Breast epithelium (tissue), 4 donors: ENCODE measurements at regions not wholly inside any gene's neighbourhood (a gene's known extent, or its start where the extent isn't known, plus 50 kb on each side); places are given as distances from the start of the nearest gene placed in this dataset.
A peak's percentile ranks its signal among the peaks of the same experiment; 100 is the strongest.

ENCODE experiments used
- DNase-seq, 2 donors: peaks; one replicate each; pipeline ENCODE4 v3.0.0-alpha.2; 2019; ENCODE audit warnings: low spot score in 2 of 2
- H3K27ac ChIP-seq, 2 donors: fragments of 200-600 bp; sonication (generic) in 1 of 2; one replicate each; pipeline ENCODE4 v1.5.1; 2016 to 2019; ENCODE audit warnings: mild to moderate bottlenecking in 1 of 2
- H3K27me3 ChIP-seq, 2 donors: fragments of 200-600 bp; sonication (generic) in 1 of 2; one replicate each; pipeline versions ENCODE4 v1.5.1 to v1.6.0; 2017 to 2019; ENCODE audit warnings: control low read depth in 1 of 2, mild to moderate bottlenecking in 1 of 2
- H3K36me3 ChIP-seq: fragments of 200-600 bp; one replicate; pipeline ENCODE4 v1.5.1; 2019
- H3K4me1 ChIP-seq, 2 donors: fragments of 200-600 bp; sonication (generic); one replicate each; pipeline ENCODE4 v1.5.1; 2016 to 2019; ENCODE audit warnings: control low read depth in 1 of 2
- H3K4me3 ChIP-seq, 3 donors: fragments of 200-600 bp; sonication (generic); 1 replicate in 2 of 3; 2 replicates in 1 of 3; pipeline ENCODE4 v1.5.1; 2016 to 2019; ENCODE audit warnings: mild to moderate bottlenecking in 3 of 3, moderate library complexity in 2 of 3
- H3K9me3 ChIP-seq, 2 donors: fragments of 200-600 bp; sonication (generic) in 1 of 2; one replicate each; pipeline ENCODE4 v1.5.1; 2016 to 2019; ENCODE audit warnings: control low read depth in 1 of 2
- POLR2A ChIP-seq: fragments of 450-650 bp; IDR thresholded peaks from one replicate; pipeline ENCODE4 v1.6.1; 2016; ENCODE audit warnings: antibody characterized with exemption, mild to moderate bottlenecking, moderate library complexity
- POLR2AphosphoS5 ChIP-seq, 3 donors: sonication (generic); formaldehyde crosslinking; IDR thresholded peaks; one replicate each; pipeline ENCODE4 v1.6.1; 2017; ENCODE audit warnings: antibody characterized with exemption in 3 of 3
- intact Hi-C: fragments of 100-400 bp; cut with DNase I; formaldehyde crosslinking; loops from one replicate; pipeline ENCODE4 v1.15.1; 2023; ENCODE audit warnings: low total_unique reads
- TF ChIP-seq, protein P1 (sequence below), 3 donors: fragments of 450-650 bp; IDR thresholded peaks; one replicate each; pipeline ENCODE4 v1.5.1; 2016 to 2017; ENCODE audit warnings: antibody characterized with exemption in 3 of 3, mild to moderate bottlenecking in 3 of 3, moderate library complexity in 3 of 3

DNA sequence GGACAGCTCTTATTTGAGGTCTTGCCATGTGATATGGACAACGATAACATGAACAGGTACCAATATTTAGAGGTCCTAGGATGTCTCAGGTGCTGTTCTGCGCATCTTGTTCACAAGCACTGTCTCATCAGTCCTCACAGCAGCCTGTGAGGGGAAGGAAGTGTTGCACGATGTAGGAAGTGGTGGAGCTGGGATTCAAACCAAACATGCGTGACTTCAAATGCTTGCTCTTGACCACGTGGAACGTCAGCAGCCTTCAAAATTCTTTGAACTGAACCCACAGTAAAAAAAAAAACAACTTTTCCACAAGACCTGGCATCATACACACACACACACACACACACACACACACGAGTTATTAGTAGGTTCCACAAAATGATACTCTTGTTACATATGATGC is 153.4 kb upstream of the SMAD3 start:
- intact Hi-C loops = no loop called here
- TF ChIP-seq, protein P1, sequence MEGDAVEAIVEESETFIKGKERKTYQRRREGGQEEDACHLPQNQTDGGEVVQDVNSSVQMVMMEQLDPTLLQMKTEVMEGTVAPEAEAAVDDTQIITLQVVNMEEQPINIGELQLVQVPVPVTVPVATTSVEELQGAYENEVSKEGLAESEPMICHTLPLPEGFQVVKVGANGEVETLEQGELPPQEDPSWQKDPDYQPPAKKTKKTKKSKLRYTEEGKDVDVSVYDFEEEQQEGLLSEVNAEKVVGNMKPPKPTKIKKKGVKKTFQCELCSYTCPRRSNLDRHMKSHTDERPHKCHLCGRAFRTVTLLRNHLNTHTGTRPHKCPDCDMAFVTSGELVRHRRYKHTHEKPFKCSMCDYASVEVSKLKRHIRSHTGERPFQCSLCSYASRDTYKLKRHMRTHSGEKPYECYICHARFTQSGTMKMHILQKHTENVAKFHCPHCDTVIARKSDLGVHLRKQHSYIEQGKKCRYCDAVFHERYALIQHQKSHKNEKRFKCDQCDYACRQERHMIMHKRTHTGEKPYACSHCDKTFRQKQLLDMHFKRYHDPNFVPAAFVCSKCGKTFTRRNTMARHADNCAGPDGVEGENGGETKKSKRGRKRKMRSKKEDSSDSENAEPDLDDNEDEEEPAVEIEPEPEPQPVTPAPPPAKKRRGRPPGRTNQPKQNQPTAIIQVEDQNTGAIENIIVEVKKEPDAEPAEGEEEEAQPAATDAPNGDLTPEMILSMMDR (IDR thresholded peaks at IDR 0.05) = no peak
- no peak for TF ChIP-seq POLR2AphosphoS5 (IDR thresholded peaks at IDR 0.05)
- no peak for TF ChIP-seq POLR2A
- H3K27me3 ChIP-seq = no peaks in the 10 kb centered on the region
- no peak for DNase-seq
- H3K4me3 ChIP-seq = no peak overlapping the region
- H3K36me3 ChIP-seq = no peaks in the 10 kb centered on the region
- H3K4me1 ChIP-seq = peaks cover 0 to 7% of the 10 kb centered on the region in 2 donors
- H3K9me3 ChIP-seq = no peaks in the 10 kb centered on the region
- no peak overlapping the region for H3K27ac ChIP-seq

DNA sequence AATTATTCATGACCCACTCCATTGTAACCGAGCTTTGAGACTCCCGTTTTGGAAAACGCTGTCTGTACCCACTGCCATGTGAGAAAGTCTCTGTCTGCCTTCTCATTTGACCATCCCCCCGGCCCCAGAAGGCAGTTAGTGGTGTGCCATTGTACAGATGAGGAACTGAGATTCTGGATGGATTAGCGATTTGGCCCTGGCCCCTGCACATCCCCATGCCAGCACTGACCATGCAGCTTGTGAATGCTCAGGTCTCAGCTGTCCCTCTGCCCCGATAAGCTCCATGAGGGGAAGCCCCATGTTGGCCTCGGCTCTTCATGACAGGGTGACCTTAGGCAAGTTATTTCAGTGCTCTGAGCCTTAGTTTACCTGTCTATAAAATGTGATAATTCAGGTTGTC is 153.0 kb upstream of the SMAD3 start:
- no peak for TF ChIP-seq POLR2AphosphoS5 (IDR thresholded peaks at IDR 0.05)
- no peak for TF ChIP-seq POLR2A
- TF ChIP-seq, protein P1 (IDR thresholded peaks at IDR 0.05) = no peak
- H3K4me1 ChIP-seq = peaks cover 0 to 7% of the 10 kb centered on the region in 2 donors
- intact Hi-C loops = no loop called here
- H3K27me3 ChIP-seq = no peaks in the 10 kb centered on the region
- H3K36me3 ChIP-seq = no peaks in the 10 kb centered on the region
- no peak for DNase-seq
- H3K9me3 ChIP-seq = no peaks in the 10 kb centered on the region
- no peak overlapping the region for H3K4me3 ChIP-seq
- H3K27ac ChIP-seq = no peak overlapping the region

DNA sequence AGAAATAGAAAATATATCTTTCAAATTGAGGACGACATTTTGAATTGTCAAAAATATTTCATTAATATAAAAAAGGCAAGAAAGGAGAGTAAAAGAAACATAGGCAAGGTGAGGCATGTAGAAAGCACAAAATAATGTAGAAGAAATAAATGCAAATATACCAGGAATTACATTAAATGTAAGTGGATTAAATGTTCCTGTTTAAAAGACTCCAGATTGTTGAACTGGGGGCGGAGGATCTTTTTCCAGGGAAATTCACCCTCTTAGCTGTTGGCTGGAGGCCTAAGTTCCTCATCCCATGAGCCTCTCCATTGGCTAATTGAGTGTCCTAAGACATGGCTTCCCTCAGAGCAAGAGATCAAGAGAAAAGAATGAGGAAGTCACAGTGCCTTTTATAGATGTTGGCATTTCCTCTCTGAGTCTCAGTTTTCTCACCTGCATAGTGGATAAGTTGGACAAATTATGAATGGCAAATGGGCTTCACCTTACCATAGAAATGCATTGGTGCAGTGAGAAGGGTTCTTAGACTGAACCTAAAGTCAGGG is 147.4 kb upstream of the SMAD3 start:
- no peaks in the 10 kb centered on the region for H3K36me3 ChIP-seq
- DNase-seq = no peak
- H3K27me3 ChIP-seq = no peaks in the 10 kb centered on the region
- no peak overlapping the region for H3K27ac ChIP-seq
- H3K4me3 ChIP-seq = no peak overlapping the region
- TF ChIP-seq, protein P1 (IDR thresholded peaks at IDR 0.05) = no peak
- TF ChIP-seq POLR2A (no peak), POLR2AphosphoS5 (IDR thresholded peaks at IDR 0.05) (no peak)
- peaks cover 3 to 4% of the 10 kb centered on the region in 2 donors for H3K9me3 ChIP-seq
- intact Hi-C loops = no loop called here
- no peaks in the 10 kb centered on the region for H3K4me1 ChIP-seq

- Histone ChIP-seq H3K36me3 (no peaks in the 10 kb centered on the region), H3K9me3 (peaks cover 3 to 4% of the 10 kb centered on the region in 2 donors), H3K4me1 (no peaks in the 10 kb centered on the region), H3K27ac (peak overlapping the region in 1 of 2 donors; percentile 35), H3K4me3 (no peak overlapping the region), H3K27me3 (no peaks in the 10 kb centered on the region)
- intact Hi-C loops = no loop called here
- TF ChIP-seq, protein P1 (IDR thresholded peaks at IDR 0.05) = no peak
- TF ChIP-seq POLR2A = no peak
- no peak for TF ChIP-seq POLR2AphosphoS5 (IDR thresholded peaks at IDR 0.05)
- peak; percentile 59 to 73 for DNase-seq
Observed at GRCh38 chr15:66919421-66919820, 146.0 kb upstream of the SMAD3 start.

DNA sequence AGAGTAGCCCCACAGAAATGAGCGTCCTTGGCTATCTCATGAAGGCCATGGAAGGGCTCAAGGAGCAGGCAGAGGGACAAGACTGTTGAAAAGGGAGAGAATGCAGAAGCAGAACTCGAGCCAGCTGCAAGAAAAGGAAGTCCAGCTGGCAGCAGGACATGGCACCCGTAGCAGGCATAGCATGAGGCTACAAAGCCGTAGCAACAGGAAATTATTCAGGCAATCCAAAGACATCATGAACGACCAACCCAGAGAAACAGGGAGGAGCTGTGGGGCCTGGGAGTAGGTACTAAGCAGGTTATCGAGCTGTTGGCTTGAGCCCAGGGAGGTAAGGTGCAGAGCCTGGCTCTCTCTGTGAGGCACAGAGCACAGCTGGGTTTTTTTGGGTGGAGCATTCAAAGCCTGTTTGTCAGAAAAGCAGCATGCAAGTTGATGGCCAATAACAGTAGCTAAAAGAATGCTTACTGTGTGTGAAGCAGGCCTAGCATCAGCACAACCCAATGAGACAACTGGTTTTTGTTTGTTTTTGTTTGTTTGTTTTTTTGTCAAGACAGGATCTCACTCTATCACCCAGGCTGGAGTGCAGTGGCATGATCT is 144.0 kb upstream of the SMAD3 start:
- Histone ChIP-seq H3K36me3 (no peaks in the 10 kb centered on the region), H3K9me3 (peaks cover 3 to 4% of the 10 kb centered on the region in 2 donors), H3K4me1 (no peaks in the 10 kb centered on the region), H3K27ac (no peak overlapping the region), H3K27me3 (no peaks in the 10 kb centered on the region), H3K4me3 (no peak overlapping the region)
- TF ChIP-seq POLR2A (no peak), POLR2AphosphoS5 (IDR thresholded peaks at IDR 0.05) (no peak)
- DNase-seq = no peak
- intact Hi-C loops = loop anchor here (10.0 kb wide), 1 partner anchor 1813 kb away; no protein-coding TSS in a partner anchor
